Heart left ventricle (tissue), 13 donors: ENCODE measurements at regions not wholly inside any gene's neighbourhood (a gene's known extent, or its start where the extent isn't known, plus 50 kb on each side); places are given as distances from the start of the nearest gene placed in this dataset.

Source experiments
- POLR2A ChIP-seq, 2 donors: fragments of 450-650 bp; IDR thresholded peaks; one replicate each; pipeline ENCODE4 v1.6.1; 2017; ENCODE audit warnings: antibody characterized with exemption in 2 of 2, mild to moderate bottlenecking in 2 of 2, moderate library complexity in 2 of 2
- TF ChIP-seq, protein P1 (sequence below), 12 donors: fragments of 200-600 bp; sonication (generic) in 4 of 12; IDR thresholded peaks; one replicate each; pipeline versions ENCODE4 v1.5.0 to v1.8.0; 2018 to 2022; ENCODE audit warnings: antibody characterized with exemption in 12 of 12, mild to moderate bottlenecking in 5 of 12
- donor health status: ischemic (EF 13 %, LVEDD 7.1; RV severe dilation, severe dysfunction).
- donor health status: DM: no; HTN: yes; CAD: no.
- donor health status: DM: no; HTN: no; CAD: no.
- donor health status: ischemic (EF 25% LVEDD 6.9; RV normal size, moderate dysfunction).
- donor health status: ischemic (EF 25% LVEDD 5.7; RV mildly dilated, moderate dysfunction).
- donor health status: ischemic (EF 35%, LVEDD 5.7; RV mildly dilated, moderate dysfunction).
- donor health status: nonischemic (EF 11% LVEDD 7.7; RV severe dilation, severe dysfunction).
- donor health status: DM: yes; HTN: yes; CAD: no.
- donor health status: PGD.
- donor health status: ischemic (EF 29% LVEDD 5.4; RV normal size, mild dysfunction).
- donor health status: nonischemic (EF 23%, LVEDD 6.1; RV moderate dilation, normal function).

DNA sequence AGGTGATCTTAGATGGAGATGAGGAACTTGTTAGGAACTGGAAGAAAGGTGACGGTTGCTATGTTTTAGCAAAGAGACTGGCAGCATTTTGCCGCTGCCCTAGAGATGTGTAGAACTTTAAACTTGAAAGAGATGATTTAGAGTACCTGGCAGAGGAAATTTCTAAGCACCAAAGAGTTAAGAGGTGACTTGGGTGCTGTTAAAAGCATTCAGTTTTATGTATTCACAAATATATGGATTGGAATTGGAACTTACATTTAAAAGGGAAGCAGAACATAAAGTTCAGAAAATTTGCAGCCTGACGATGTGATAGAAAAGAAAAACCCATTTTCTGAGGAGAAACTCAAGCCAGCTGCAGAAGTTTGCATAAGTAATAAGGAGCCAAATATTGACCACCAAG lies 176.3 kb downstream of the MOXD1 start:
- TF ChIP-seq, protein P1, sequence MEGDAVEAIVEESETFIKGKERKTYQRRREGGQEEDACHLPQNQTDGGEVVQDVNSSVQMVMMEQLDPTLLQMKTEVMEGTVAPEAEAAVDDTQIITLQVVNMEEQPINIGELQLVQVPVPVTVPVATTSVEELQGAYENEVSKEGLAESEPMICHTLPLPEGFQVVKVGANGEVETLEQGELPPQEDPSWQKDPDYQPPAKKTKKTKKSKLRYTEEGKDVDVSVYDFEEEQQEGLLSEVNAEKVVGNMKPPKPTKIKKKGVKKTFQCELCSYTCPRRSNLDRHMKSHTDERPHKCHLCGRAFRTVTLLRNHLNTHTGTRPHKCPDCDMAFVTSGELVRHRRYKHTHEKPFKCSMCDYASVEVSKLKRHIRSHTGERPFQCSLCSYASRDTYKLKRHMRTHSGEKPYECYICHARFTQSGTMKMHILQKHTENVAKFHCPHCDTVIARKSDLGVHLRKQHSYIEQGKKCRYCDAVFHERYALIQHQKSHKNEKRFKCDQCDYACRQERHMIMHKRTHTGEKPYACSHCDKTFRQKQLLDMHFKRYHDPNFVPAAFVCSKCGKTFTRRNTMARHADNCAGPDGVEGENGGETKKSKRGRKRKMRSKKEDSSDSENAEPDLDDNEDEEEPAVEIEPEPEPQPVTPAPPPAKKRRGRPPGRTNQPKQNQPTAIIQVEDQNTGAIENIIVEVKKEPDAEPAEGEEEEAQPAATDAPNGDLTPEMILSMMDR (IDR thresholded peaks at IDR 0.05) = no peak
- no peak for TF ChIP-seq POLR2A (IDR thresholded peaks at IDR 0.05)
